Uterus (tissue), 3 donors: ENCODE measurements at regions not wholly inside any gene's neighbourhood (a gene's known extent, or its start where the extent isn't known, plus 50 kb on each side); places are given as distances from the start of the nearest gene placed in this dataset.

Experiments
- DNase-seq, 2 donors: peaks; one replicate each; pipeline ENCODE4 v3.0.0-alpha.2; 2019 to 2020
- H3K27ac ChIP-seq, 2 donors: fragments of 200-600 bp; sonication (generic); 1 replicate in 1 of 2; 2 replicates in 1 of 2; pipeline ENCODE4 v1.5.1; 2016 to 2018
- H3K27me3 ChIP-seq, 2 donors: fragments of 200-600 bp; sonication (generic); one replicate each; pipeline ENCODE4 v1.5.1; 2018 to 2019; ENCODE audit warnings: control low read depth in 1 of 2
- H3K36me3 ChIP-seq, 2 donors: fragments of 200-600 bp; sonication (generic); one replicate each; pipeline ENCODE4 v1.5.1; 2019; ENCODE audit warnings: control low read depth in 1 of 2
- H3K4me1 ChIP-seq, 2 donors: fragments of 200-600 bp; sonication (generic); one replicate each; pipeline ENCODE4 v1.5.1; 2018 to 2019; ENCODE audit warnings: control low read depth in 1 of 2
- H3K4me3 ChIP-seq, 2 donors: fragments of 200-600 bp; sonication (generic); 1 replicate in 1 of 2; 2 replicates in 1 of 2; pipeline ENCODE4 v1.5.1; 2018 to 2019; ENCODE audit warnings: mild to moderate bottlenecking in 1 of 2
- H3K9me3 ChIP-seq, 2 donors: fragments of 200-600 bp; sonication (generic); one replicate each; pipeline ENCODE4 v1.5.1; 2019; ENCODE audit warnings: control low read depth in 1 of 2
- CTCF ChIP-seq, 4 experiments: fragments of 200-600 bp in 2 of 4; fragments of 450-650 bp in 2 of 4; sonication (generic) in 2 of 4; IDR thresholded peaks; one replicate each; pipeline ENCODE4 v1.5.1; 2016 to 2019; ENCODE audit warnings: antibody characterized with exemption in 4 of 4, mild to moderate bottlenecking in 2 of 4, moderate library complexity in 1 of 4
- POLR2A ChIP-seq, 2 donors: fragments of 450-650 bp; IDR thresholded peaks; one replicate each; pipeline ENCODE4 v1.6.1; 2016; ENCODE audit warnings: antibody characterized with exemption in 2 of 2, mild to moderate bottlenecking in 1 of 2, moderate library complexity in 1 of 2
- intact Hi-C: fragments of 100-400 bp; cut with DNase I; formaldehyde crosslinking; loops from one replicate; pipeline ENCODE4 v1.15.1; 2023; ENCODE audit warnings: low total_unique reads
- donor health status: DM: yes; HTN: yes; CAD: no.

- no peaks in the 10 kb centered on the region for H3K27me3 ChIP-seq
- no peak overlapping the region for H3K27ac ChIP-seq
- H3K4me3 ChIP-seq = no peak overlapping the region
- no peak for TF ChIP-seq POLR2A (IDR thresholded peaks at IDR 0.05)
- TF ChIP-seq CTCF (IDR thresholded peaks at IDR 0.05) = no peak
- DNase-seq = no peak
- intact Hi-C loops = no loop called here
- H3K9me3 ChIP-seq = no peaks in the 10 kb centered on the region
- no peaks in the 10 kb centered on the region for H3K4me1 ChIP-seq
- no peaks in the 10 kb centered on the region for H3K36me3 ChIP-seq
These were observed 378.8 kb downstream of the MED13L start for GRCh38 chr12:115898670-115899069.

DNA sequence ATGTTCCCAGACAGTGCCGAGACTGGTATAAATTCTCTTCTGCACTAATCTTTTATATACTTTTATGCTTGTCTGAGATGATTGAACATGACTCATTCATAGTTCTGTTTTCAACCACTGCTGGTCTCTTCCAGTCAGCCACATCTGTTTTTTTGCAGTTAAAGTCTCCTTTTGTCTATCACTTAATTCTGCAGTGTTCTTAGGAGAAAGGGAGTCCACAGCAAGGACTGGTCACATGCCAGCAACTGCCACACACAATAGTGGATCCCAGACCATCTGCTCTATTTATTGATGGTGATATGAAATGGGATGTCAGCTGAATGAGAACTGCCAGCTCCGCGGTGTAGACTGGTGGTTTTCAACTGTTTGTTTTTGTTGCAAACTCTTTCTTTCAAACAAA, 379.8 kb downstream of the MED13L start:
- Histone ChIP-seq H3K4me1 (no peaks in the 10 kb centered on the region), H3K9me3 (no peaks in the 10 kb centered on the region), H3K4me3 (no peak overlapping the region), H3K27me3 (no peaks in the 10 kb centered on the region), H3K36me3 (no peaks in the 10 kb centered on the region), H3K27ac (no peak overlapping the region)
- TF ChIP-seq POLR2A (IDR thresholded peaks at IDR 0.05) (no peak), CTCF (IDR thresholded peaks at IDR 0.05) (no peak)
- DNase-seq = no peak
- intact Hi-C loops = no loop called here

DNA sequence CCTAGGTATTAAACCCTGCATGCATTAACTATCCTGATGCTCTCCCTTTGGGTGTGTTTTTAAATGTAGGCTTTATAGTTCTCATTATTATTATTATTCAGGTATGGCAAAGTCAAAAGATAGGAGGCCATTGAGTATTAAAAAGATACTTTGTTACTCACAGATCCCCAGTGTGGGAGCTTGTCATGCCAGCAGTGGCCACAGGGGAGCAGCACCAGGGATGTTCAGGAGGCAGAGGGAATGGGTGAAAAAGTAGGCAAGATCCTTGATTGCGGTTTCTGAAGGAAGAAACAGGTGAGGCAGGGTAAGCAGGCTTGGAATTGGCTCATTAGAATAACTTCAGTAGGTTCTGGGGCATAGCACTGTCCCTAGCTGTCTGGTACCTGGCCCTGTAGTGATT, 382.2 kb downstream of the MED13L start:
- DNase-seq = no peak
- Histone ChIP-seq H3K4me3 (no peak overlapping the region), H3K36me3 (no peaks in the 10 kb centered on the region), H3K4me1 (no peaks in the 10 kb centered on the region), H3K9me3 (no peaks in the 10 kb centered on the region), H3K27me3 (no peaks in the 10 kb centered on the region), H3K27ac (no peak overlapping the region)
- intact Hi-C loops = no loop called here
- TF ChIP-seq CTCF (IDR thresholded peaks at IDR 0.05) (no peak), POLR2A (IDR thresholded peaks at IDR 0.05) (no peak)

DNA sequence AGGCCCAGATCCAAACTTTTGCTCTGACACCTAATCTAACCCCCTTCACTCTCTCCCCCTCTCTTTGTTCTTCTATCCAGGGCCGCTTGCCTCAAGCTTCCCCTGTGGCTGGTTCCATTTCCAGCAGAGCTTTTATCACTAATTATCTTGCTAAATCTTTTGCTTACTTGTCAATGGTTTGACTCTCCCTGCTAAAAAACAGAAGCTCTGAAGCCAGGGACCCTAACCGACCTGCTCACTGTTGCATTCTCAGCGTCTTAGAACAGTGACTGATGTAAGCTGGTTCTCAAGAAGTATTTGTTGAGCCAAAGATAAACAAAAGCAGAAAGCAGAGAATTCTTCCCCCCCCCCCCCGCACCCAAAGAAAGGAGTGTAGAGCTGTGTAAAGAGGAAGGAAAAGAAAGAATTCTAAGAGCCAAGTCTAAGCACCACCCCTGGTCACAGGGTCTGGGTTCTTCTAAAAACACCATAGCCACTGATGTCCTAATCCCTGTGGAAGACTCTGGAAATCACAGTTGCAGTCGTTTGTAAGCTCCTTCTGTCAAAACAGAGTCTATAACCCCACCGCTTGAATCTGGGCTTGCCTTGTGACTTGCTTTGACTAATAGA, 385.8 kb downstream of the MED13L start:
- TF ChIP-seq CTCF (IDR thresholded peaks at IDR 0.05) (no peak), POLR2A (IDR thresholded peaks at IDR 0.05) (no peak)
- no peak for DNase-seq
- H3K27ac ChIP-seq = no peak overlapping the region
- no peaks in the 10 kb centered on the region for H3K9me3 ChIP-seq
- no peak overlapping the region for H3K4me3 ChIP-seq
- intact Hi-C loops = no loop called here
- H3K27me3 ChIP-seq = no peaks in the 10 kb centered on the region
- no peaks in the 10 kb centered on the region for H3K36me3 ChIP-seq
- H3K4me1 ChIP-seq = no peaks in the 10 kb centered on the region

DNA sequence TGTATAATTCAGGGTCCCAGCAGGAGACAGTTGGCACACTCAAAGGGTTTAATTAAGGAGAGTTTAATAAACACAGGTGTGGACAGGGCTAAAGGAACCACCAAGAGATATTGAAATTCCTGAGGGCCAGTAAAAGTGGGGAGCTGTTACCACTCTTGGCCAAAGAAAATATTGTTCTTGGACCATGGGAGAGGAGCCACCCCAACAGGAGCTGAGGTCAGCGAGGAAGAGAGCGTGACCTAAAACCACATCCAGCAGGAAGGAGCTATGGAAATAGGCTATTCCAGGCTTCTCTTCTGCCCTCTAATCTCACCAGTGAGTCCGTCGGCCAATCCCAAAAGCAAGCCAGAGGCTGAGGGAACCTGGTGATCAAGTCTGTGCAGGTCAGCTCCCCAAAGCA, 390.8 kb downstream of the MED13L start:
- intact Hi-C loops = no loop called here
- Histone ChIP-seq H3K27me3 (no peaks in the 10 kb centered on the region), H3K36me3 (no peaks in the 10 kb centered on the region), H3K27ac (no peak overlapping the region), H3K4me3 (no peak overlapping the region), H3K4me1 (no peaks in the 10 kb centered on the region), H3K9me3 (no peaks in the 10 kb centered on the region)
- TF ChIP-seq CTCF (IDR thresholded peaks at IDR 0.05) = no peak
- TF ChIP-seq POLR2A (IDR thresholded peaks at IDR 0.05) = no peak
- DNase-seq = no peak
